A673 (cell line): ENCODE measurements at regions not wholly inside any gene's neighbourhood (a gene's known extent, or its start where the extent isn't known, plus 50 kb on each side); places are given as distances from the start of the nearest gene placed in this dataset.

Experiments used
- EZH2 ChIP-seq: fragments of 200-600 bp; sonication (generic); IDR thresholded peaks from 2 replicates; pipeline ENCODE4 v1.6.1; 2017; ENCODE audit warnings: borderline replicate concordance, low read depth, mild to moderate bottlenecking, mixed read lengths, antibody characterized with exemption, low read length; ENCODE audit not compliant: poor library complexity, severe bottlenecking
- TF ChIP-seq, protein P1 (sequence below): fragments of 300-800, 200-600 bp; sonication (generic); conservative IDR thresholded peaks from 2 replicates; pipeline ENCODE4 v1.5.1; 2017; ENCODE audit warnings: low read depth, mild to moderate bottlenecking, antibody characterized with exemption, low read length, moderate library complexity, mixed read lengths

DNA sequence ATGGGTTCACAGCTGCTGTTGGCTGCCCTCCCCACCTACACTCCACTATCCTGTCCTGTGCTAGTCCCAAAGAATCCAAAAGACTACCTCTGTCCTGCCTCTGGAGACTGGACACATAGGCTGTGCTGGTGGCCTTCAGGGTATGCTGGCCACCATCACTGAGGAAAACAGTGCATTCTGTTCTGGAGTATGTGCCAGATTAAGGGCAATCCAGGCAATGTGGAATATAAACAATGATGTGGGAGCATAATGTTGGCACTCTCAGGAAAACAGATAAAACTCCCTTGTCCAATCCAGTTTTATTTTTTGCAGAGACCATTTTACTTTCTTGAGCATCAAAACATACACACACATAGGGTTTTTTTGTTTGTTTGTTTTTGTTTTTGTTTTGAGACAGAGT is 94.3 kb downstream of the GLUL start:
- TF ChIP-seq, protein P1, sequence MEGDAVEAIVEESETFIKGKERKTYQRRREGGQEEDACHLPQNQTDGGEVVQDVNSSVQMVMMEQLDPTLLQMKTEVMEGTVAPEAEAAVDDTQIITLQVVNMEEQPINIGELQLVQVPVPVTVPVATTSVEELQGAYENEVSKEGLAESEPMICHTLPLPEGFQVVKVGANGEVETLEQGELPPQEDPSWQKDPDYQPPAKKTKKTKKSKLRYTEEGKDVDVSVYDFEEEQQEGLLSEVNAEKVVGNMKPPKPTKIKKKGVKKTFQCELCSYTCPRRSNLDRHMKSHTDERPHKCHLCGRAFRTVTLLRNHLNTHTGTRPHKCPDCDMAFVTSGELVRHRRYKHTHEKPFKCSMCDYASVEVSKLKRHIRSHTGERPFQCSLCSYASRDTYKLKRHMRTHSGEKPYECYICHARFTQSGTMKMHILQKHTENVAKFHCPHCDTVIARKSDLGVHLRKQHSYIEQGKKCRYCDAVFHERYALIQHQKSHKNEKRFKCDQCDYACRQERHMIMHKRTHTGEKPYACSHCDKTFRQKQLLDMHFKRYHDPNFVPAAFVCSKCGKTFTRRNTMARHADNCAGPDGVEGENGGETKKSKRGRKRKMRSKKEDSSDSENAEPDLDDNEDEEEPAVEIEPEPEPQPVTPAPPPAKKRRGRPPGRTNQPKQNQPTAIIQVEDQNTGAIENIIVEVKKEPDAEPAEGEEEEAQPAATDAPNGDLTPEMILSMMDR = no peak
- TF ChIP-seq EZH2 = no peak
